ENCODE measurements at regions not wholly inside any gene's neighbourhood (a gene's known extent, or its start where the extent isn't known, plus 50 kb on each side); places are given as distances from the start of the nearest gene placed in this dataset.

DNA sequence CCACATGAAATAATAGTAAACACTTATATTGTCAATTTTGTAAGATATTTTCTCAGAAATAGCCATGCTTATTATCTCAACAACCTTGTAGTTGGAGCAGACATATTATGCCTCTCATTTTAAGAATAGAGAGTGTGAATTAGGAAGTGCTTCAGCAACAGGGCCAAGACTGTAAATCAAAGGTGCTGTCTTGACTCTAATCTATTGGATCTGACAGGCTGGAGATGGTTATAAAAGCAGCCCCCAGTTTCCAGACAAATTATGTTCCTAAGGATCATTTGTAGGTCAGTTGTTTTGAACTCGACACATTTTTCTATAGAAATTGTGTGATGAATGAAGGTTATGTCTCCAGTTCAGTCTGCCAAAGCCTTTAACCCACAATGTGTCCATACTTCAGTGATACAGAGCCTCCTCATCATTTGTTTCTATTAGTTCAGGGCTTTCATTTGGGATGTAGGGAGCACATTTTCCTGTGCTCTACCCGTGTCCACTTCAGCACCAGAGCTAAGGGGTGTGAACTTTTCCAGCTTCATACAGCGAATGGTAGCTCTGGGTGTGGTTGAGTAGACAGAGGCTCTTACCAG is 284.8 kb upstream of the FBXO33 start:
- Histone ChIP-seq H3K27me3 (ENCODE audit: low read length) (no peaks in the 10 kb centered on the region), H3F3A (ENCODE audit: insufficient read depth) (no peaks in the 10 kb centered on the region), H3K36me3 (ENCODE audit: low read length) (no peaks in the 10 kb centered on the region), H4K20me1 (ENCODE audit: low read depth, low read length) (no peaks in the 10 kb centered on the region), H3K27ac (ENCODE audit: low read depth, low read length) (no peak overlapping the region), H2AFZ (ENCODE audit: low read depth, low read length, severe bottlenecking) (no peak overlapping the region), H3K9me2 (replicated peaks; ENCODE audit: insufficient read depth, low read length) (no peaks in the 10 kb centered on the region), H3K4me2 (ENCODE audit: low read depth, low read length, poor library complexity, severe bottlenecking) (no peak overlapping the region), H3K9ac (ENCODE audit: low read length) (no peak overlapping the region), H3K9me3 (ENCODE audit: insufficient read depth, low read length) (no peaks in the 10 kb centered on the region), H3K4me3 (ENCODE audit: insufficient read depth, low read length, poor library complexity, severe bottlenecking) (no peak overlapping the region), H3K79me2 (ENCODE audit: insufficient read depth, low read length) (no peaks in the 10 kb centered on the region)
- TF ChIP-seq EZH2phosphoT487 (conservative IDR thresholded peaks at IDR 0.05; ENCODE audit: low read length) = no peak
- TF ChIP-seq, protein P1, sequence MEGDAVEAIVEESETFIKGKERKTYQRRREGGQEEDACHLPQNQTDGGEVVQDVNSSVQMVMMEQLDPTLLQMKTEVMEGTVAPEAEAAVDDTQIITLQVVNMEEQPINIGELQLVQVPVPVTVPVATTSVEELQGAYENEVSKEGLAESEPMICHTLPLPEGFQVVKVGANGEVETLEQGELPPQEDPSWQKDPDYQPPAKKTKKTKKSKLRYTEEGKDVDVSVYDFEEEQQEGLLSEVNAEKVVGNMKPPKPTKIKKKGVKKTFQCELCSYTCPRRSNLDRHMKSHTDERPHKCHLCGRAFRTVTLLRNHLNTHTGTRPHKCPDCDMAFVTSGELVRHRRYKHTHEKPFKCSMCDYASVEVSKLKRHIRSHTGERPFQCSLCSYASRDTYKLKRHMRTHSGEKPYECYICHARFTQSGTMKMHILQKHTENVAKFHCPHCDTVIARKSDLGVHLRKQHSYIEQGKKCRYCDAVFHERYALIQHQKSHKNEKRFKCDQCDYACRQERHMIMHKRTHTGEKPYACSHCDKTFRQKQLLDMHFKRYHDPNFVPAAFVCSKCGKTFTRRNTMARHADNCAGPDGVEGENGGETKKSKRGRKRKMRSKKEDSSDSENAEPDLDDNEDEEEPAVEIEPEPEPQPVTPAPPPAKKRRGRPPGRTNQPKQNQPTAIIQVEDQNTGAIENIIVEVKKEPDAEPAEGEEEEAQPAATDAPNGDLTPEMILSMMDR (IDR thresholded peaks at IDR 0.05; ENCODE audit: insufficient read depth, low read length, poor library complexity, severe bottlenecking) = no peak

DNA sequence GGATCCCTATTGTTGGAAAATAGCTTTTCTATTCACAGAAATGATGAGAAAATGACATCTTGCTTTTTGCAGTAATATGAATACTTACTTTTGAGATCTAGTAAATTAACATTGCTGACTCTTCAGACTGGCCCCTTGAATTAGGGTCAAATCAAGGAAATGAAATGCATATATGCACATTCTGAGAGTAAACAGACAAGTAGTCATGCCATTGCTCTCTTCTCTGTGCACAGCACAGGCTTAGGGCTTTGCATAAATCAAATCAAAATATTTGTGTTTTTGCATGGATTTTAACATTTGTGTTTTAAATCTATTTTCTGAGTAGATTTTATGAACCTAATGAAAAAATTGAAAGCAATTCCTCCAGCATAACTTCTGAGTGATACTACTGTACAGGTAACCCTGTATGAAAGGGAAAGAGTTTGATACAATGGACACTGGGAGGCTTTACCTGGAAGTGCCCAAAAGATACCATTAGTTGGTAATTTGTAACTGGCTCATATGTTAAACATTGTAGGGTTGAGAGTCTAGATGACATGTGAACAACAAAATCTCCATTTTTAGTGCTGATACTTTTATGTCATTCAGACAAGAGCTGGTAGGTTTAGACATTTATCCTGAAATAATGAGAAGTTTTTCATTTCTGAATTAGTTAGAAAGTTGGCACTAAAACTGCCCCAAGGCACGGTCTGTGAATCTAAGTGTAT is 280.2 kb upstream of the FBXO33 start:
- Histone ChIP-seq H3K27ac (ENCODE audit: low read depth, low read length) (no peak overlapping the region), H3K9me3 (ENCODE audit: insufficient read depth, low read length) (no peaks in the 10 kb centered on the region), H3K79me2 (ENCODE audit: insufficient read depth, low read length) (no peaks in the 10 kb centered on the region), H3K36me3 (ENCODE audit: low read length) (no peaks in the 10 kb centered on the region), H3K9me2 (replicated peaks; ENCODE audit: insufficient read depth, low read length) (no peaks in the 10 kb centered on the region), H3K9ac (ENCODE audit: low read length) (no peak overlapping the region), H2AFZ (ENCODE audit: low read depth, low read length, severe bottlenecking) (no peak overlapping the region), H3K4me3 (ENCODE audit: insufficient read depth, low read length, poor library complexity, severe bottlenecking) (no peak overlapping the region), H3F3A (ENCODE audit: insufficient read depth) (no peaks in the 10 kb centered on the region), H3K27me3 (ENCODE audit: low read length) (no peaks in the 10 kb centered on the region), H3K4me2 (ENCODE audit: low read depth, low read length, poor library complexity, severe bottlenecking) (no peak overlapping the region), H4K20me1 (ENCODE audit: low read depth, low read length) (no peaks in the 10 kb centered on the region)
- TF ChIP-seq, protein P1 (IDR thresholded peaks at IDR 0.05; ENCODE audit: insufficient read depth, low read length, poor library complexity, severe bottlenecking) = no peak
- no peak for TF ChIP-seq EZH2phosphoT487 (conservative IDR thresholded peaks at IDR 0.05; ENCODE audit: low read length)

DNA sequence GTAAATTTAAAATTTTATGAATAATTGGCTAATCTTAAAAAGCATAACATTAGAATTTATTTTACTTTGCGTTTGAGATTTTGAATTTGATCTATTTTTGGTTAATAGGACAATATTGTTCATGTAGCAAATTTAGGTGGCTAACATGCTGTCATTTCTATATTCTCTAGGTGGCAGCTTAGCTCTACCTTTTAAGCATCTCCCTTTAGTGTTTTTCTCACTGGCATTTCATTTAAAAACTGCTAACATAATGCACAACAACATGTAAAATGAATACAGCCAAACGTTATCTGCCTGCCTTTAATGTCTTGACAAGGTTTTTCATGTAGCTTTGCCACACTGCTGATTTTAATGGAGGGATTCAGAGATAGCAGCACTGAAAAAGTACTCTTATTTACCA is 272.4 kb upstream of the FBXO33 start:
- no peaks in the 10 kb centered on the region for H3F3A ChIP-seq (ENCODE audit: insufficient read depth)
- H3K4me3 ChIP-seq (ENCODE audit: insufficient read depth, low read length, poor library complexity, severe bottlenecking) = no peak overlapping the region
- H3K36me3 ChIP-seq (ENCODE audit: low read length) = no peaks in the 10 kb centered on the region
- TF ChIP-seq, protein P1 (IDR thresholded peaks at IDR 0.05; ENCODE audit: insufficient read depth, low read length, poor library complexity, severe bottlenecking) = peak; percentile 10
- TF ChIP-seq EZH2phosphoT487 (conservative IDR thresholded peaks at IDR 0.05; ENCODE audit: low read length) = no peak
- H3K79me2 ChIP-seq (ENCODE audit: insufficient read depth, low read length) = no peaks in the 10 kb centered on the region
- H3K27ac ChIP-seq (ENCODE audit: low read depth, low read length) = peak overlapping the region; percentile 20; the same call in 1 of the 2 replicates
- H3K9ac ChIP-seq (ENCODE audit: low read length) = 0 out of 2 replicates have a peak overlapping the region, but pooled peaks have one; percentile 1
- H2AFZ ChIP-seq (ENCODE audit: low read depth, low read length, severe bottlenecking) = peak overlapping the region; percentile 80
- no peaks in the 10 kb centered on the region for H3K9me3 ChIP-seq (ENCODE audit: insufficient read depth, low read length)
- no peaks in the 10 kb centered on the region for H4K20me1 ChIP-seq (ENCODE audit: low read depth, low read length)
- no peaks in the 10 kb centered on the region for H3K27me3 ChIP-seq (ENCODE audit: low read length)
- peak overlapping the region; percentile 22 for H3K4me2 ChIP-seq (ENCODE audit: low read depth, low read length, poor library complexity, severe bottlenecking)
- H3K9me2 ChIP-seq (replicated peaks; ENCODE audit: insufficient read depth, low read length) = no peaks in the 10 kb centered on the region
